SK-N-MC (cell line): ENCODE measurements at regions not wholly inside any gene's neighbourhood (a gene's known extent, or its start where the extent isn't known, plus 50 kb on each side); places are given as distances from the start of the nearest gene placed in this dataset.

Source experiments
- DNase-seq: peaks from one replicate; pipeline ENCODE4 v3.0.0-alpha.2; 2011; ENCODE audit warnings: low read depth, low spot score
- H3K27ac ChIP-seq: fragments of 200-600 bp; sonication (generic); 2 replicates; pipeline ENCODE4 v1.5.1; 2016; ENCODE audit warnings: mixed run types
- H3K36me3 ChIP-seq: fragments of 200-600 bp; sonication (generic); 2 replicates; pipeline ENCODE4 v1.6.1; 2017; ENCODE audit warnings: antibody characterized with exemption, low read length, mixed read lengths; ENCODE audit not compliant: insufficient read depth
- H3K4me3 ChIP-seq: fragments of 200-600 bp; sonication (generic); 2 replicates; pipeline ENCODE4 v1.5.1; 2016
- H3K9ac ChIP-seq: fragments of 200-600 bp; sonication (generic); 2 replicates; pipeline ENCODE4 v1.8.0; 2017; ENCODE audit warnings: mixed run types, mixed read lengths; ENCODE audit not compliant: insufficient read length
- H3K9me3 ChIP-seq: fragments of 200-600 bp; sonication (generic); 2 replicates; pipeline ENCODE4 v1.6.1; 2017; ENCODE audit warnings: low read depth, mild to moderate bottlenecking, antibody characterized with exemption, low read length, moderate library complexity, mixed read lengths
- EZH2 ChIP-seq: fragments of 200-600 bp; sonication (generic); IDR thresholded peaks from one replicate; pipeline ENCODE4 v1.6.1; 2017; ENCODE audit warnings: antibody characterized with exemption
- FOXP2 ChIP-seq: optimal IDR thresholded peaks from 2 replicates; pipeline ENCODE3; 2011; ENCODE audit warnings: mild to moderate bottlenecking, moderate library complexity; ENCODE audit not compliant: insufficient read depth; ENCODE audit errors: extremely low read length, control extremely low read depth
- POLR2AphosphoS5 ChIP-seq: IDR thresholded peaks from 2 replicates; pipeline ENCODE4 v1.6.1; 2012; ENCODE audit warnings: mild to moderate bottlenecking, low read depth, low read length, borderline replicate concordance

GRCh38 chr10:44675387-44675874, 235.7 kb upstream of the TMEM72 start:
- H3K27ac ChIP-seq: no peak overlapping the region
- H3K4me3 ChIP-seq: no peak overlapping the region
- H3K36me3 ChIP-seq: no peaks in the 10 kb centered on the region
- no peaks in the 10 kb centered on the region for H3K9me3 ChIP-seq
- TF ChIP-seq FOXP2: no peak
- no peak for TF ChIP-seq EZH2
- no peak for DNase-seq
- no peak overlapping the region for H3K9ac ChIP-seq

DNA sequence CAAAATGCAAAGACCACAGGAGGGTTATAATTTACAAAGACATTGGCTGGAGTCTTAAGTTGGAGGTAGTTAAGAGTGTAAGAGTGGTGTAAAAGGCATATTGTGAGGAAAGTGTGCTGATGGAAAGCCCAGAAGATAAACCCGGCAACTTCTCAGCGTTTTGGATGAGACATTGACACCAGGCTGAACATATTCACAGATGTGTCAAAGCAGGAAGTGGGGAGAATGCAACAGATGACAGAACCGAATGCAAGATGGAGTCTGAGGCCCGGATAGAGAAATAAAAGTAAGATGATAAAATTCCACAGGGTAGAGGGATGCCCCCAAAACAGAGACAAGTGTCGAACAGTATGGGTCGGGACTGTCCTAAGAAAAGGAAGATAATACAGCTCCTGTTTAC, 230.4 kb upstream of the TMEM72 start:
- Histone ChIP-seq H3K4me3 (no peak overlapping the region), H3K36me3 (no peaks in the 10 kb centered on the region), H3K27ac (no peak overlapping the region), H3K9ac (no peak overlapping the region), H3K9me3 (no peaks in the 10 kb centered on the region)
- DNase-seq: no peak
- TF ChIP-seq FOXP2: no peak
- TF ChIP-seq POLR2AphosphoS5: no peak
- TF ChIP-seq EZH2: no peak

DNA sequence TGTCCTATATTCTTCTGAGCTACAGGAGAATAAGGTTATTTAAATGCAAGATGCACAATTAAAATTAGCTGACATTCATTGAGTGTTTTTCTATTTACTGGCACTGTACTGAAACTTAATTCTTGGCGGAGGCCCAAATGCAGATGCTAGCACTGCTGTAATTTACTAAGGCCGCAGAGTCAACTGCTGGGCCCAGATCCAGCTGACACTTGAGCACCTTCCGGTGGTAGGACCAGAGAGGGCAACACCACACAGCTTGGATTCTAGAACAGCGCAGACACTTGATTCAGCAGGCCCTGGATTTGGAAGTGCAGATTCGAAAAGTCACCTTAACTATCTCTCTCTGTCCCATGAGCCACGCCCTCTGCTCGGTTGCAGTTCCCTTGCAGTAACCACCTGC, 228.6 kb upstream of the TMEM72 start:
- no peak for DNase-seq
- TF ChIP-seq EZH2 (no peak), POLR2AphosphoS5 (no peak), FOXP2 (no peak)
- Histone ChIP-seq H3K9me3 (no peaks in the 10 kb centered on the region), H3K4me3 (no peak overlapping the region), H3K27ac (no peak overlapping the region), H3K36me3 (no peaks in the 10 kb centered on the region), H3K9ac (no peak overlapping the region)

DNA sequence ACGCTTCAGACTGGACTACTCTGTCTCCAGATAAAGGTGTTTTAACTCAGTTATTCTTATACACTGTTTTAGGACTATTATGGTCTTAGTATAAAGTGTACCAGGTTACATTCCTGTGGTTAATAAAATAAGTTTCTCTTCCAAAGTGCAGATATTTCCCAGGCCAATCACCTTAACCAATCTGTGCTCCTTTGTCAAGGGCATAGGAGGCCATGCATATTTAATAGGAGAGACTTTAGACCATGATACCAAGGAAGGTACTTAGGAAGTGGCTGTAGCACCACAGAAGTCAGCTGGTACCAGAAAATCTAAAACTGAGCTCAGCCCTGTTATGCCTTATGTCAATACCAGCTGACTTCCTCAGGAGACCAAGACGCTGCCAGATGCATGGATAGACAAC, 226.5 kb upstream of the TMEM72 start:
- TF ChIP-seq FOXP2: no peak
- no peak for DNase-seq
- no peaks in the 10 kb centered on the region for H3K9me3 ChIP-seq
- no peak overlapping the region for H3K9ac ChIP-seq
- no peak overlapping the region for H3K27ac ChIP-seq
- H3K36me3 ChIP-seq: no peaks in the 10 kb centered on the region
- no peak overlapping the region for H3K4me3 ChIP-seq

GRCh38 chr10:44685220-44685619, 225.9 kb upstream of the TMEM72 start:
- no peak overlapping the region for H3K4me3 ChIP-seq
- DNase-seq: no peak
- H3K9ac ChIP-seq: no peak overlapping the region
- no peaks in the 10 kb centered on the region for H3K36me3 ChIP-seq
- no peak overlapping the region for H3K27ac ChIP-seq
- TF ChIP-seq FOXP2: no peak
- no peak for TF ChIP-seq POLR2AphosphoS5
- TF ChIP-seq EZH2: no peak
- H3K9me3 ChIP-seq: no peaks in the 10 kb centered on the region

DNA sequence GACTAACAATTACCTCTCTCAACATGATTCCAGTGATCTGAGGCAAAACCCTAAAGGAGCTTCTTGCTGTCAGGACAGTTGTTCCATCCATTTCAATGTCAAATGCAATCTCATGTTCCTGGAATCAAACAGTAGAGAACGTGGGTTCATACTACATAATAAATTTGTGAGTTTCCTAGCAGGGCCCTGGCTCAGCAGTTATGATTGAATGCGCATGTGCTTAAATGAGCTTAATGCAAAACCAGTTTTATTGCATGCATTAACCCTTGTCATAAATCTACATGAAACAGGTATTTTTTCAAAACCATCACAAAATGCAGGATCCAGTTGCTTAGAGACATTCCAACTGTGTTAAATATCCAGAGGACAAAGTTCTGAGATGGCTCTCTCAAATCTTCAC, 225.4 kb upstream of the TMEM72 start:
- Histone ChIP-seq H3K27ac (no peak overlapping the region), H3K9ac (no peak overlapping the region), H3K4me3 (no peak overlapping the region), H3K9me3 (no peaks in the 10 kb centered on the region), H3K36me3 (no peaks in the 10 kb centered on the region)
- TF ChIP-seq POLR2AphosphoS5: no peak
- no peak for TF ChIP-seq FOXP2
- TF ChIP-seq EZH2: no peak
- DNase-seq: no peak

DNA sequence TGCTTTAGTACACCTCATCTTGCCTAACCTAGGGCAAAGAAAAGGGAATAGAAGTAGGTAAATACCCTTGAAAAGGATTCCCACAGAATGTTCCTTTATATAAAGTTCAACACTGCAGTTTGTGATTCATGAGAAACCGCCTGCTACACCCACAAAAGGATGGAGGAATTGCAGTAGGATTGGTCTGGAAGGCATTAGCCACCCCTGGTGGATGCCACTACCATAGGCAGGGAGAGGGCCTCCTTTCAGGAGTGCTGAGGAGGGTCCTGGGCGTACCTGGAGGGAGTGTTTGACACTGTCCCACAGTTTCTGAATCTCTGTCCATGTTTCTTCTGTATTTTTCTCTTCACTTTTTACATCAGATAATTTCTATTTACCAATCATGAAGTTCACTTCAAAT, 221.8 kb upstream of the TMEM72 start:
- H3K27ac ChIP-seq: no peak overlapping the region
- H3K9me3 ChIP-seq: no peaks in the 10 kb centered on the region
- H3K4me3 ChIP-seq: no peak overlapping the region
- TF ChIP-seq FOXP2 (no peak), EZH2 (no peak), POLR2AphosphoS5 (no peak)
- H3K9ac ChIP-seq: no peak overlapping the region
- H3K36me3 ChIP-seq: no peaks in the 10 kb centered on the region
- no peak for DNase-seq

- Histone ChIP-seq H3K9ac (no peak overlapping the region), H3K27ac (no peak overlapping the region), H3K4me3 (no peak overlapping the region), H3K9me3 (no peaks in the 10 kb centered on the region), H3K36me3 (no peaks in the 10 kb centered on the region)
- no peak for TF ChIP-seq POLR2AphosphoS5
- no peak for TF ChIP-seq FOXP2
- TF ChIP-seq EZH2: no peak
- DNase-seq: no peak
Observed at GRCh38 chr10:44696496-44696895, 214.6 kb upstream of the TMEM72 start.

DNA sequence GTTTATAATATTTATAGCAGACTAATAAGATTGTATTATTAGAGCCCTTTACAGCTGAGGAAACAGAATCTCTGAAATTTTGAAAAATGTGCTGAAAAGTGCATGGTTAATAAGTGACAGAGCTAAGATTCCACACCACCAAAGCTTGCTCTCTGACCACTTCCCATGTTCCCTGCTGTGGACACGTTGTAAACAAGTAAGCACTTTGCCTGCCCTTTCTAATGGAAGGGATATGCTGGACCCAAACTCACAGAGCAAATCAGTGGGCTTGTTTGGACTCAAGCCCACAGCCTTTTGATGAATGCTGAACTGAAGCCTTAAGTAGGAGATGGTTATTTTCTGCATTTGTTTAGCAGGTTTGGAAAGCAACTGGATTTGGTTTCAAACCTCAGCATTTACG, 214.0 kb upstream of the TMEM72 start:
- H3K27ac ChIP-seq: no peak overlapping the region
- no peak overlapping the region for H3K4me3 ChIP-seq
- TF ChIP-seq EZH2: no peak
- TF ChIP-seq FOXP2: no peak
- no peak for TF ChIP-seq POLR2AphosphoS5
- H3K36me3 ChIP-seq: no peaks in the 10 kb centered on the region
- H3K9ac ChIP-seq: no peak overlapping the region
- H3K9me3 ChIP-seq: no peaks in the 10 kb centered on the region
- DNase-seq: no peak
